ENCODE measurements at regions not wholly inside any gene's neighbourhood (a gene's known extent, or its start where the extent isn't known, plus 50 kb on each side); places are given as distances from the start of the nearest gene placed in this dataset.
"Not testable (repeated sequence)": the region's sequence is repeated elsewhere in the genome, so short reads cannot be mapped to it uniquely, and the experiment has no call there.

DNA sequence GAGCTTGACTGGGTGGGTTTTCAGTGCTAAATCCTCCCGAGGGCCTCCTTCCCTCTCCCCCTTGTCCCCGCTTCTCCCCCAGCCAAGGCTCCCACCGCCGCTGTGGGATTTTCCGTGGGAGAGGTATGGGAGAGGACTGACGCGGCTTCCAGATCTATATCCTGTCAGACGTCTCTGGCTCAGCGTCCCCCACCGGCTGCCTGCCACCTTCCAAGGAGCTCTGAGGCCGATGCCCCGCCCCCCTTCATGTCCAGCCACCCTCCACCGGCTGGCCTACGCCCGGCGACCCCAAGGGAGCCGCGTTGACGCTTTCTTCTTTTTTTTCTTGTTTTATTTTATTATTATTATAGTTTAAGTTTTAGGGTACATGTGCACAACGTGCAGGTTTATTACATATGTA lies 3916.7 kb upstream of the OR11H1 start:
- H3K36me3 Mint-ChIP-seq, result peaks cover 15% of the 10 kb centered on the region
- H3K9me3 Mint-ChIP-seq, result peaks cover 78% of the 10 kb centered on the region
- not testable (repeated sequence) for H3K4me3 Mint-ChIP-seq; DNase-seq (ENCODE audit: low spot score in 2 of 2, unreplicated experiment in 2 of 2); H3K27ac Mint-ChIP-seq; H3K27me3 Mint-ChIP-seq (ENCODE audit: low read depth); H3K4me1 Mint-ChIP-seq

DNA sequence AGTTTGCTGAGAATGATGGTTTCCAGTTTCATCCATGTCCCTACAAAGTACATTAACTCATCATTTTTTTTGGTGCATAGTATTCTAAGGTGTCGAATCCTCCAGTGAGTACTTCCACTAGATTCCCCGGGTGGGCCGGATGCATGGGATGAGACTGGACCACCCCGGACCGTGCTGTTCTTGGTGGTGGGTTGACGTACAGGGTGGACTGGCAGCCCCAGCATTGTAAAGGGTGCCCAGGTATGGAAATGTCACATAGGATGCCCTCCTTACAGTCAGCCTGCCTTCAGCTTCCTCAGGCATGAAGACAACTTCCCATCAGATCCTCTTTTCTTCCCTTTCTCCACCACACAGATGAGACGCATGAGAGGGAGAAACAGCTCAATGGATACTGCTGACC lies 3916.1 kb upstream of the OR11H1 start:
- Mint-ChIP-seq H3K9me3 (peaks cover 80% of the 10 kb centered on the region), H3K36me3 (peaks cover 19% of the 10 kb centered on the region)
- H3K27me3 Mint-ChIP-seq (ENCODE audit: low read depth); DNase-seq (ENCODE audit: low spot score in 2 of 2, unreplicated experiment in 2 of 2); H3K4me3 Mint-ChIP-seq; H3K4me1 Mint-ChIP-seq; H3K27ac Mint-ChIP-seq: not testable (repeated sequence)

GRCh38 chr22:11613081-11613897 lies 3914.7 kb upstream of the OR11H1 start:
- not testable (repeated sequence) for H3K4me1 Mint-ChIP-seq; H3K27me3 Mint-ChIP-seq (ENCODE audit: low read depth)
- peaks cover 77% of the 10 kb centered on the region for H3K9me3 Mint-ChIP-seq

DNA sequence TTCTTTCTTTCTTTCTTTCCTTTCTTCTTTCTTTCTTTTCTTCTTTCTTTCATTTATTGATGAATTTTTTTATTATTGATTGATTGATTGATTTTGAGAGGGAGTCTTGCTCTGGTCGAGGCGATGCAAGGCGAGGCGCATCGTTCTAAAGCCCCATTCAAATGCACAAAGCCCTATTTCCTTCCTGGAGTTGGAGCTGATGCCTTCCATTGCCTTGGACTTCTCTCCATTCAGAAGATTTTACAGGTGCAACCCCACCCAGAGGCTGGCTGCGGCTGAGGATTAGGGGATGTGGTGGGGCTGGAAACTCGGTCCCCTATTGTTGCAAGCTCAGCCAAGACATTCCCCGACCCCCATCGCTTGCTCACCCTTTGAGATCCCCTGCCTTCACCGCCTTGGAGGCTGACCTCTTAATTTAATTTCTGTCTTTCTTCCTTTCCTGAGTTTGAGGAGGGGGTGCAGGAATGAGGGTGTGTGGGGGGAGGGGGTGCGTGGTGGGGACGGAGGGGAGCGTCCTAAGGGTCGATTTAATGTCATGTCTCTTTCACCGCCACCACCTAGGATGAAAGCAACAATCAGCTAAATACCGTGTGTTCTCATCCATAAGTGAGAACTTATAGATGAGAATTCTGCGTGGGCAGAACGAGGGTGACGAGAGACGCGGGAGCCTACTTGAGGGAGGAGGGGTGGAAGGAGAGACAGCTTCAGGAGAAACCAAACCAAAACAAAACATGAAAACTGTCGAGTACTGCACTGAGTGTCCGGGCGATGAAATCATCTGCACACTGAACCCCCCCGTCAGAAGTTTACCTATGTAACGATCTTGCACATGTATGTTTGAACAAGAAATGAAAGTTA lies 3913.9 kb upstream of the OR11H1 start:
- TF ChIP-seq, protein P1, sequence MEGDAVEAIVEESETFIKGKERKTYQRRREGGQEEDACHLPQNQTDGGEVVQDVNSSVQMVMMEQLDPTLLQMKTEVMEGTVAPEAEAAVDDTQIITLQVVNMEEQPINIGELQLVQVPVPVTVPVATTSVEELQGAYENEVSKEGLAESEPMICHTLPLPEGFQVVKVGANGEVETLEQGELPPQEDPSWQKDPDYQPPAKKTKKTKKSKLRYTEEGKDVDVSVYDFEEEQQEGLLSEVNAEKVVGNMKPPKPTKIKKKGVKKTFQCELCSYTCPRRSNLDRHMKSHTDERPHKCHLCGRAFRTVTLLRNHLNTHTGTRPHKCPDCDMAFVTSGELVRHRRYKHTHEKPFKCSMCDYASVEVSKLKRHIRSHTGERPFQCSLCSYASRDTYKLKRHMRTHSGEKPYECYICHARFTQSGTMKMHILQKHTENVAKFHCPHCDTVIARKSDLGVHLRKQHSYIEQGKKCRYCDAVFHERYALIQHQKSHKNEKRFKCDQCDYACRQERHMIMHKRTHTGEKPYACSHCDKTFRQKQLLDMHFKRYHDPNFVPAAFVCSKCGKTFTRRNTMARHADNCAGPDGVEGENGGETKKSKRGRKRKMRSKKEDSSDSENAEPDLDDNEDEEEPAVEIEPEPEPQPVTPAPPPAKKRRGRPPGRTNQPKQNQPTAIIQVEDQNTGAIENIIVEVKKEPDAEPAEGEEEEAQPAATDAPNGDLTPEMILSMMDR (IDR thresholded peaks at IDR 0.05; ENCODE audit: unreplicated experiment), result no peak
- H3K9me3 Mint-ChIP-seq, result peaks cover 74% of the 10 kb centered on the region
- DNase-seq (ENCODE audit: low spot score in 2 of 2, unreplicated experiment in 2 of 2), result no peak
- peaks cover 30% of the 10 kb centered on the region for H3K36me3 Mint-ChIP-seq
- no peaks in the 10 kb centered on the region for H3K4me1 Mint-ChIP-seq
- no peak overlapping the region for H3K27ac Mint-ChIP-seq
- no peak overlapping the region for H3K4me3 Mint-ChIP-seq
- no peaks in the 10 kb centered on the region for H3K27me3 Mint-ChIP-seq (ENCODE audit: low read depth)

More at GRCh38 chr22:11613081-11613897, 3914.7 kb upstream of the OR11H1 start:
- DNase-seq (ENCODE audit: low spot score in 2 of 2, unreplicated experiment in 2 of 2); H3K4me3 Mint-ChIP-seq; H3K27ac Mint-ChIP-seq: not testable (repeated sequence)
- H3K36me3 Mint-ChIP-seq, result peaks cover 26% of the 10 kb centered on the region

- not testable (repeated sequence) for DNase-seq (ENCODE audit: low spot score in 2 of 2, unreplicated experiment in 2 of 2); H3K27me3 Mint-ChIP-seq (ENCODE audit: low read depth); H3K4me1 Mint-ChIP-seq; H3K4me3 Mint-ChIP-seq; H3K27ac Mint-ChIP-seq
- peaks cover 37% of the 10 kb centered on the region for H3K36me3 Mint-ChIP-seq
- H3K9me3 Mint-ChIP-seq, result peaks cover 79% of the 10 kb centered on the region
Measured at GRCh38 chr22:11614798-11615433, 3913.1 kb upstream of the OR11H1 start.

DNA sequence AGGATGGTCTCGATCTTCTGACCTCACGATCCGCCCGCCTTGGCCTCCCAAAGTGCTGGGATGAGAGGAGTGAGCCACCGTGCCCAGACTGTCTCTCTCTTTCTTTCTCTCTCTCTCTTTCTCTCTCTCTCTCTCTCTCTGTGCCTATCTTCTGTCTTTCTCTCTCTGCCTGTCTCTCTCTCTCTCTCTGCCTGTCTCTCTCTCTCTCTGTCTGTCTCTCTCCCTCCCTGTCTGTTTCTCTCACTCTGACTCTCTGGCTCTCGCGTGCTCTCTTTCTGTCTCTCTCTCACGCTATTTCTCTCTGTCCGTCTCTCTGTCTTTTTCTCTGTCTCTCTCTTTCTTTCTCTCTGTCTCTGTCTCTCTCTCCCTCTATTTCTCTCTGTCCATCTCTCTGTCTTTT lies 3911.2 kb upstream of the OR11H1 start:
- Mint-ChIP-seq H3K27ac (no peak overlapping the region), H3K4me1 (no peaks in the 10 kb centered on the region), H3K4me3 (no peak overlapping the region), H3K9me3 (peaks cover 76% of the 10 kb centered on the region), H3K27me3 (ENCODE audit: low read depth) (no peaks in the 10 kb centered on the region), H3K36me3 (peaks cover 43% of the 10 kb centered on the region)
- DNase-seq (ENCODE audit: low spot score in 2 of 2, unreplicated experiment in 2 of 2), result no peak
- TF ChIP-seq, protein P1 (IDR thresholded peaks at IDR 0.05; ENCODE audit: unreplicated experiment), result no peak

- H3K36me3 Mint-ChIP-seq, result peaks cover 43% of the 10 kb centered on the region
- not testable (repeated sequence) for H3K27ac Mint-ChIP-seq; DNase-seq (ENCODE audit: low spot score in 2 of 2, unreplicated experiment in 2 of 2); H3K27me3 Mint-ChIP-seq (ENCODE audit: low read depth); H3K4me3 Mint-ChIP-seq; H3K4me1 Mint-ChIP-seq
- peaks cover 73% of the 10 kb centered on the region for H3K9me3 Mint-ChIP-seq
Measured at GRCh38 chr22:11618322-11618662, 3909.7 kb upstream of the OR11H1 start.

DNA sequence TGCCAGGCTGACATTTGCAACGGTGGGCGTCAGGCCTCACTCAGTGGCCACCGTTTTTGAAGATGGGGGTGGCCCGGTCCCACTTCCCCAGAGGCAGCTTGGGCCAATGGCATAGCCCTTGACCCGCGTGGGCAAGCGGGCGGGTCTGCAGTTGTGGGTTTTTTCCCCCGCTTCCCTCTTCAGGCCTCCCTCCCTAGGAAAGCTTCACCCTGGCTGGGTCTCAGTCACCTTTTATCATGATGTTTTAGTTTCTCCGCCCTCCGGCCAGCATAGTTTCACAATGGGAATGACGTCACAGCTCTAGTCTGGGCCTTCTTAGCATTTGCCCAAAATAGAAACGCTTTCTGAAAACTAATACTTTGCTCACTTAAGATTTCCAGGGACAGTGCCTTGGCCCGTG lies 3909.3 kb upstream of the OR11H1 start:
- H3K4me3 Mint-ChIP-seq; H3K27ac Mint-ChIP-seq; H3K4me1 Mint-ChIP-seq; H3K27me3 Mint-ChIP-seq (ENCODE audit: low read depth); DNase-seq (ENCODE audit: low spot score in 2 of 2, unreplicated experiment in 2 of 2): not testable (repeated sequence)
- peaks cover 76% of the 10 kb centered on the region for H3K9me3 Mint-ChIP-seq
- peaks cover 43% of the 10 kb centered on the region for H3K36me3 Mint-ChIP-seq

GRCh38 chr22:11620921-11621762 lies 3906.8 kb upstream of the OR11H1 start:
- peaks cover 78% of the 10 kb centered on the region for H3K9me3 Mint-ChIP-seq

GRCh38 chr22:11622774-11623173 lies 3905.2 kb upstream of the OR11H1 start:
- not testable (repeated sequence) for H3K27ac Mint-ChIP-seq; H3K4me1 Mint-ChIP-seq; H3K27me3 Mint-ChIP-seq (ENCODE audit: low read depth); DNase-seq (ENCODE audit: low spot score in 2 of 2, unreplicated experiment in 2 of 2); H3K4me3 Mint-ChIP-seq
- Mint-ChIP-seq H3K9me3 (peaks cover 66% of the 10 kb centered on the region), H3K36me3 (peaks cover 28% of the 10 kb centered on the region)

More at GRCh38 chr22:11620921-11621762, 3906.8 kb upstream of the OR11H1 start:
- H3K4me3 Mint-ChIP-seq; H3K4me1 Mint-ChIP-seq; DNase-seq (ENCODE audit: low spot score in 2 of 2, unreplicated experiment in 2 of 2); H3K27me3 Mint-ChIP-seq (ENCODE audit: low read depth); H3K27ac Mint-ChIP-seq: not testable (repeated sequence)
- H3K36me3 Mint-ChIP-seq, result peaks cover 36% of the 10 kb centered on the region

All from mesothelial cell of epicardium (in vitro differentiated cells).